ENCODE measurements at regions not wholly inside any gene's neighbourhood (a gene's known extent, or its start where the extent isn't known, plus 50 kb on each side); places are given as distances from the start of the nearest gene placed in this dataset.

DNA sequence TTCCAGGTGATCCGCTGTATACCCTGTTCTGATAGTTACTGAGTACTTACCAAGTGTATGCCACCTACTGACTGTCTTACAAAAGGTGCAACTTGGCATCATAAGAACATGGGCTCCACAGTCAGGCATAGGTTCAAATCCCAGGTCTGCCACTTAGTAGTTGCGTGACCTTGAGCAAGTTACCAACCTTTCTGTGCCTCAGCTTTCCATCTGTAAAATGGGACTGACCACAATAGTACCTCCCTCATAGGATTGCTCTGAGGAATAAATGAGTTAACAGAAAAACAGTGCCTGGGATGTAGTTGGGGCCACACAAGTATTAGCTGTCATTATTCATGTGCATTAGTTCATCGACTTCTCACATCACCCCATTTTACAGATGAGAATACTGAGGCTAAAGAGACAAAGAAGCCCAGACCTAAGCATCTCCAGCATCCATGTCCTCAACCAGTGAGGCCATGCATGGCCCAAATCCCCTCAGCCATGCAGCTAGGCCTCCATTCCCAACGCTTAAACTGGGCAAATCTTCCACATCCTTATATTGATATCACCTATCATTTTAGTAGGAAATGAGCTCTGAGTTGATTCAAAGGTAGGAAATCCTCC lies 51.3 kb upstream of the UBE2L5 start:
- Histone ChIP-seq H3K36me3 (no peaks in the 10 kb centered on the region), H3K4me1 (no peaks in the 10 kb centered on the region), H3K4me3 (no peak overlapping the region), H3K27ac (no peak overlapping the region), H3K9me3 (no peaks in the 10 kb centered on the region), H3K27me3 (no peaks in the 10 kb centered on the region)
- 85 to 88% methylated on average over 2 to 3 of the region's 4 CpGs for WGBS, 2 donors (ENCODE audit: low coverage in 1 of 2)
- TF ChIP-seq EP300 (IDR thresholded peaks at IDR 0.05) (no peak), POLR2AphosphoS5 (IDR thresholded peaks at IDR 0.05) (no peak), POLR2A (IDR thresholded peaks at IDR 0.05) (no peak)
- TF ChIP-seq, protein P1, sequence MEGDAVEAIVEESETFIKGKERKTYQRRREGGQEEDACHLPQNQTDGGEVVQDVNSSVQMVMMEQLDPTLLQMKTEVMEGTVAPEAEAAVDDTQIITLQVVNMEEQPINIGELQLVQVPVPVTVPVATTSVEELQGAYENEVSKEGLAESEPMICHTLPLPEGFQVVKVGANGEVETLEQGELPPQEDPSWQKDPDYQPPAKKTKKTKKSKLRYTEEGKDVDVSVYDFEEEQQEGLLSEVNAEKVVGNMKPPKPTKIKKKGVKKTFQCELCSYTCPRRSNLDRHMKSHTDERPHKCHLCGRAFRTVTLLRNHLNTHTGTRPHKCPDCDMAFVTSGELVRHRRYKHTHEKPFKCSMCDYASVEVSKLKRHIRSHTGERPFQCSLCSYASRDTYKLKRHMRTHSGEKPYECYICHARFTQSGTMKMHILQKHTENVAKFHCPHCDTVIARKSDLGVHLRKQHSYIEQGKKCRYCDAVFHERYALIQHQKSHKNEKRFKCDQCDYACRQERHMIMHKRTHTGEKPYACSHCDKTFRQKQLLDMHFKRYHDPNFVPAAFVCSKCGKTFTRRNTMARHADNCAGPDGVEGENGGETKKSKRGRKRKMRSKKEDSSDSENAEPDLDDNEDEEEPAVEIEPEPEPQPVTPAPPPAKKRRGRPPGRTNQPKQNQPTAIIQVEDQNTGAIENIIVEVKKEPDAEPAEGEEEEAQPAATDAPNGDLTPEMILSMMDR (IDR thresholded peaks at IDR 0.05): no peak
- ATAC-seq: no peak

GRCh38 chr13:30371649-30372265 lies 50.5 kb upstream of the UBE2L5 start:
- 51 to 63% methylated on average over 5 to 11 of the region's 14 CpGs for WGBS, 2 donors (ENCODE audit: low coverage in 1 of 2)
- no peak for TF ChIP-seq POLR2A (IDR thresholded peaks at IDR 0.05)
- no peaks in the 10 kb centered on the region for H3K4me1 ChIP-seq
- H3K9me3 ChIP-seq: no peaks in the 10 kb centered on the region
- peak; percentile 22 for ATAC-seq
- no peak overlapping the region for H3K4me3 ChIP-seq
- H3K27me3 ChIP-seq: no peaks in the 10 kb centered on the region
- no peaks in the 10 kb centered on the region for H3K36me3 ChIP-seq
- no peak overlapping the region for H3K27ac ChIP-seq
